ENCODE measurements at regions not wholly inside any gene's neighbourhood (a gene's known extent, or its start where the extent isn't known, plus 50 kb on each side); places are given as distances from the start of the nearest gene placed in this dataset.
"Not testable (repeated sequence)": the region's sequence is repeated elsewhere in the genome, so short reads cannot be mapped to it uniquely, and the experiment has no call there.

DNA sequence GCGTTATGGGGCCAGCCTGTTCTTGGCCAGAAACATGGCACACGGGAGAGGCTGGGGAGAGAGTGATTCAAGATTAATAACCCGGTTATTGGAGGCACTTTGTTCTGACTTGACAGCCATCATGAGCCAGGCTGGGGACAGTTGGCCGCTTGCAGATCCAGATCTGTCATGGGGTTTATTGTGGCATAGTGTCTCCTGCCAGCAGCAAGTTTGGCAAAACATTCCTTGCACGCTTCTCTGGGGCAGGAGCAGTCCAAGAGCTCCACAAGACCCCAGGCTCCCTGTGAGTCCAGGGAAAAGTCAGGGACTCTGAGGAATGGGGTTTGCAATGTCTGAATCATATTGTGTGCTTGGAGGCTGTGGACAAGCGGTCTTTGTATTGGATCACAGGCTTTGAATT lies 270.4 kb downstream of the MIAT start:
- no peak for DNase-seq (ENCODE audit: low read depth)

- no peak for DNase-seq (ENCODE audit: low read depth)
Observed at GRCh38 chr22:26931471-26931870, 274.1 kb downstream of the MIAT start.

- no peak for DNase-seq (ENCODE audit: low read depth)
Observed at GRCh38 chr22:26933105-26933590, 275.8 kb downstream of the MIAT start.

DNA sequence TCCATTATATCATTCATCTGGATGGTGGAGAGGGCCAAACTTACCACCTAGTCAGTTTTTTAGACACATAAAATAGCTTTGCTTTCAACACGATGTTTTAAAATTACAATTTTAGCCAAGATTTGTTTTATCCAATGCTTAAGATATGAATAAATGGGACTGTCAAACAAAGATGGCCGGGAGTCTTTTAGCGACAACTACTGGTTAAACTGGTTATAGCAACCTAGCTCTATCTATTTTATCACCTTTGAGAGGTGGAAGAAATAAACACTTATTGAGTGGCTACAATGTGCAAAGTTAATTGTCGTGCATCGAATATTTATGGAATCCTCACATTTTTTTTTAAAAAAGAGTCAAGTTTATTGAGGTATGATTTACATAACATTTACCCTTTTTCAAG lies 279.8 kb downstream of the MIAT start:
- no peak for DNase-seq (ENCODE audit: low read depth)

- no peak for DNase-seq (ENCODE audit: low read depth)
Observed at GRCh38 chr22:26939466-26939865, 282.1 kb downstream of the MIAT start.

DNA sequence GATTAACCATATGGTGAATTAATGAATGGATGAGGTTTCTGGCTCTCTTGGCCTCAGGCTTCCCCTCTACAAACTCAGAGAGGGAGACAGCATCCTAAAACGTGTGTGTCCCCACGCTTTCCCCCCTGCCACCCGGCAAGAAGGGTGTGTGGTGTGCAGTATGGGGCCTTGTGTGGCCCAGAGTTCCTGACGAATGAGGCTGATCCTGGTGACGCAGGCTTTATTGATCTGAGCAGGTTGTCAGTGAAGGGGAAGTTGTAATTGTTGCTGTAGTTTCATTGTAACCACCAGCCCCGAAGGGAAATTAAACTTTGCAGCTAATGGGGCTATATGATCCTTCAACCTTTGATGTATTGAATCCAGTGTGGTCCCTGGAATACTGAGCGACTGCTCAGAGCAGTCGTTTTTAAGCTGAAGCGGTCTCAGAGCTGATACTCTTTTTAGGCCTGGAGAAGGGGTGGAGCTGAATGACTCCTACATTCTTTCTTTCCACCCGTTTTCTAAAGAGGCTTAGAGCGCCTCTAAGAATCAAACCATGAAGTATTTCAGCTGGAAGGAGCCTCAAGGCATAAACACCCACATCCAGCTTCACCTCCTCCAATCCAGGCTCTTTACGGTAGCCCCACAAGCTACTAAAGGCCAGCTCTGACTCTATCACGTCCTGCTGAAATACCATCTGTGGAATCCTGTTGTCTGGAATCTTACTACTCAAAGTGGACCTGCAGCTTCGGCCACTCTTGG lies 284.7 kb downstream of the MIAT start:
- DNase-seq (ENCODE audit: low read depth), result no peak

DNA sequence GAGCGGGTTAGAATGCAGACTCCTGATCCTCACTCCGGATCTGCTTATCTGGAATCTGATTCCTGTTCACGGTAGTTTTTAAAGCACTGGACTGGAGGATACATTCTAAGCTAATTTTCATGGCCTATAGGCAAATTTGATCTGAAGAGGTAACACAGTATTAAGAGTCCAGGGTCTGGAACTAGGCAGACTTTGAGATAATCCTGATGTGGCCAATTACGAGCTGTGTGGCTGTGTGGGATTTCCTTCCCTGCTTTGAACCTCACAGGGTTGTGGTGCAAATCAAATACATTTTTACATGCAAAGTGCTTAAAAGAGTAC lies 285.2 kb downstream of the MIAT start:
- DNase-seq (ENCODE audit: low read depth), result no peak

DNA sequence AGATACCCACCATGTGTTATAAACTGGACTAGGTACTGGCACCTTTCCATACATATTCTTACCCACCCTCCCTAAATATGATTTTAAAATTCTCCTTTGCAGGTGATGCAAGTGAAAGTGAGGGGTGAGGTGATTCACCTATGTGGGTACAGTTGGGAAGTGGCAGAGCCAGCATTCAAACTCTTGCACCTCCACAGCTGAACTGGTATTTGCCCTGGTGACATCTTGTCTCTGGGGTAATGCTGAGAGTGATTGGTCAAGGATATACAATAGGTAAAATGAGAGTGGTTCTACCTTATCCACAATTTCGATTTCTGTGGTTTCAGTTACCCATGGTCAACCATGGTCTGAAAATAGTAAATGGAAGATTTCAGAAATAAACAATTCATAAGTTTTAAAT lies 288.2 kb downstream of the MIAT start:
- no peak for DNase-seq (ENCODE audit: low read depth)

DNA sequence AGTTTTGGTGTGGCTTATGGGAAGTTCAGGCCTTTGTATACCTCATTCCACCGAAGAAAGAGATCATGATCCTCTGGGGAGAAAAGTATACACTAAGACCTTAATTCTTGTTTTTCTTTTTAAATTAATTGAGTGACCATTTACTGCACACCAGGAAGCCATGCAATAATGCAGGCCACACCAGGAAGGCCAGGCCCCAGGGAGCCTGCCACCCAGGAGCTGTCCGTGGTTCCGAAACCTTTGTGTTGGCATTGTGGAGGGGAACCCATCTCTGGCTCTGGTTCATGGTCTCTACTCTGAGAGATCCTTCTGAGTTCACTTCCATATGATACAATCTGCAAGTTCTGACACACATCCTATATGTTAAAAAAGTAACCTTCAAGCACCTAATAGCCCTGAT lies 291.8 kb downstream of the MIAT start:
- no peak for DNase-seq (ENCODE audit: low read depth)

DNA sequence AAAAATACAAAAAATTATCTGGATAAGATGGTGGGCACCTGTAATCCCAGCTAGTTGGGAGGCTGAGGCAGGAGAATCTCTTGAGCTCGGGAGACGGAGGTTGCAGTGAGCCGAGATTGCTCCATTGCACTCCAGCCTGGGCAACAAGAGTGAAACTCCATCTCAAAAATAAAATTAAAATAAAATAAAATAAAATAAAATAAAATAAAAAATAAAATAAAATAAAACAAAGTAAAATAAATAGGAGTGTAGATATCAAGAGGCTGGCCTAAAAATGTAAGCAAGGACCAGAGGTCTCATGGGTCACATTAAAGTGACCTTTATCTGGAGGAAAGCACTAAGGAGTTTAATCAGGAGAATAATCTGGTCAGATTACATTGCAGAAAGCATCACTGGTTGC lies 293.8 kb downstream of the MIAT start:
- DNase-seq (ENCODE audit: low read depth), result not testable (repeated sequence)

GRCh38 chr22:26952004-26952403 lies 294.6 kb downstream of the MIAT start:
- DNase-seq (ENCODE audit: low read depth), result no peak

DNA sequence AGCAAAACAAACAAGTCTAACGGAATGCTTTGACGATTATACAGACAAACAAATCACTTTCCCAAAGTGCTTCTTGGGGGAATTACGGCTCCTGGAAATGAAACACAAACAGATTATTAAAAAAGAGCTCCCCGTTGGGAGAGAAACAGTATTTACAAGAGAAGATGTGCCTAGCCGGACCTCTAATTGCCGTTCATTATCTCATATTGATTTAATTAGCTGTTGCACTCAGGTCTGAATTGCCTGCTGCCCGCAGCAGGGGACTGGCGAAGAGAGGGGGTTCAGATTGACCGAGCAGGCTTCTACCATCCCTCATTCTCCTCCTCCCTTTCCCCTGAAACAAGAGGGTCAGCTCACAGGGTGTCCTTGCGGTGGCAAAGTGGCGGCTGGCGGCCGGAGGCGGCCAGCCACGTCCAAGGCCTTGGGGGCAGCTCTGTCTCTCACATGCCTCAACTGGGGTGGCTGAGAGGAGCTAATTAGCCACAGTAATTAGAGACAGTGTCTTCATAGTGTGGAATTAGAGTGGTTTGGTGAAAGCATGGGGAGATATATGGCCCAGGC lies 295.1 kb downstream of the MIAT start:
- no peak for DNase-seq (ENCODE audit: low read depth)

DNA sequence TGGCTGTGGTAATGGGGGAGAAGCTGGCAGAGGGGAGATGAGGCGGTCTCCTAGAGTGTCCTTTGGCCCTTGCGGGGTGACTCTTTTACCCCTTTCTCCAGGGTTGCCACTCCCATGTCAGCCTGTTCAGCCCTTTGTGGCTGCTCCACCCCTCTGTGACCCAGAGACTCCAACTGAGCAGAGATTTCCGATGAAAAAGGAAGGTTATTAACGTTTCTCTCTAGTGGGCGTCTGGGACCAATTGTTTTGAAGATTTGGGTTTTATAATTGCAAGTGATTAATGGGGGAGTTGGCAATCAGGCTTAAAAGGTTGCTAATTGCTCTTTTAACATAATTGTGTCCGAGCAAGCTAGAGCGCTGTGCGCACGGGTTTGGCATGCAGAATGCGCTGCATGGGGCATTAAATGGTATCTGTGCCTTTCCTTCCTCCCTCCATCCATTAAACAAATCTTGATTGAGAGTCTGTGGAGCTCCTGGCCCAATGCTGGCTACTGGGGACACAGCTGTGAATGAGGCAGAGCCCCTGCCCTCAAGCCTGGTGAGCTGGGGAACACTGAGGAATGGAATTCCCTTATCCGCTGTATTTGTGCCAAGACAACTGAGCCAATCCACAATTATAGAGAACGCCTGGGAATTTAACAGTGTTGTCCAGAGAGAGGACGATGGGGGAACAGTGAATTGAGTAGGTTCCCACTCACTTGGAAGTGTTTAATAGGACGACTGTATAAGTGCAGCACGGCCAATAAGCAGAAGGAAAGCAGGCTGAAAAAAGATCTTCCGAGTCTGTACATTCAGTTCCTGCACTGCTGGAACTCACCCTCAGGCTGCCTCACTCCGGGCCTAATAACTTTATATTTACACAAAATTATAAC lies 295.9 kb downstream of the MIAT start:
- no peak for DNase-seq (ENCODE audit: low read depth)

GRCh38 chr22:26956371-26956770 lies 299.0 kb downstream of the MIAT start:
- no peak for DNase-seq (ENCODE audit: low read depth)

DNA sequence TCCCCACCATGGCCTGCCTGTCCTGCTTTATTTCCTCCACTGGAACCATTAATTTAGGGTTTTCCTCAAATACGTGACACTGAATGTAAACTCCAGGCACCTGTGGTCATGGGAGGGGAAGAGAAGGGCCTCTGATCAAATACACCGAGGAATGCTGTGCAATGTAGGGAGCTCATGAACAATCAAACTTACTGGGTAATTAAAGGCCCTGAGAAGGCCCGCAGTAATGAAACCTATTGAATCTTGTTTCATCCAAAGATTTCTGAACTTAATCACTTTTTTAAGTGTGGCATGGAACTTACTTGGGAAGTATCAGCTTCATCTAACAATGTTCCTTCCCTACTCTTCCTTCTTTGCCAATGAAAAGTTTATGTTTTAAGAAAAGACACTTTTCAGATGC lies 299.8 kb downstream of the MIAT start:
- DNase-seq (ENCODE audit: low read depth), result no peak

DNA sequence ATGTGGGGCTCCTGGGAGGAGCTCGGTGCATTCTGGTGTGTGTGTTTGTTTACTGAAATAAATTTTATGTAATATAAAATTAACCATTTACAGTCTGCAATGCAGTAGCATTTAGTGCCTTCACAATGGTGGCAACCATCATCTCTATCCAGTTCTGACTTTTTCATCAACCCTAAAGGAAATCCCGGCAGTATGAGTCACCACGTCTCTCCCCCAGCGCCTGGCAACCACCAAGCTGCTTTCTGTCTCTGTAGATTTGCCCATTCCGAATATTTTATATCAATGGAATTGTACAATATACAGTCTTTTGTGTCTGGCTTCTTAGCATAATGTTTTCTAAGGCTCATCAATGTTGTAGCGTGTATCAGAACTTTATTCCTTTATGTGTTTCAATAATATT lies 300.5 kb downstream of the MIAT start:
- DNase-seq (ENCODE audit: low read depth), result no peak

DNA sequence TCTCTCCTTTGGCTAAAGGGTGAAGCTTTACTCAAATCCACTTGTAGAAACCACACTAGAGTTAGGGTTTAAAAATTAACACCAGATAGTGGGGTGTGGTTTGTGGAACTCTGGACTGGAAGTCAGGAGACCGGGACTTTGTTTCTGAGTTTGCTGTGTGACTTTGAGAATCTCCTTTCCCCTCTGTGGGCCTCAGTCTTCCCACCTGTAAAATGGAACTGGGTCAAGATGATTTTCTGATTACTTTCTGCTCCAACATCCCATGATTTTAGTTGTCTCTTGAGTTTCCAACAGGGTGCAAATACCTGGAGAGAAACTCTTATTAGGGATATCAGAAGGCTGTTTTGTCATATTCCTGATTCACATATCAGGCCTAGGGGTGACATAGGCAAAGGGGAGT lies 301.0 kb downstream of the MIAT start:
- DNase-seq (ENCODE audit: low read depth), result no peak

DNA sequence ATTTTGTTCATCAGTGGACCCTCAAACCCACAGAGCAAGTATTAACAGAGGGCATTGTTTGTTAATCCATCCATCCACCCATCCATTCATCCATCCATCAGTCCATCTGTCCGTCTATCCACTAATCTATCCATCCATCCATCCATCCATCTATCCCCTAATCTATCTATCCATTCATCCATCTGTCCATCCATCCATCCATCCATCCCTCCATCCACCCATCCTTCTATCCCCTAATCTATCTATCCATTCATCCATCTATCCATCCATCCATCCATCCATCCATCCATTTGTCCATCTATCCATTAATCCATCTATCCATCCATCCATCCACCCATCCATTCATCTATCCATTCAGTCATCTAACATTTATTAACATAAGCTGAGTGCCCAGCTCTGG lies 307.3 kb downstream of the MIAT start:
- no peak for DNase-seq (ENCODE audit: low read depth)

DNA sequence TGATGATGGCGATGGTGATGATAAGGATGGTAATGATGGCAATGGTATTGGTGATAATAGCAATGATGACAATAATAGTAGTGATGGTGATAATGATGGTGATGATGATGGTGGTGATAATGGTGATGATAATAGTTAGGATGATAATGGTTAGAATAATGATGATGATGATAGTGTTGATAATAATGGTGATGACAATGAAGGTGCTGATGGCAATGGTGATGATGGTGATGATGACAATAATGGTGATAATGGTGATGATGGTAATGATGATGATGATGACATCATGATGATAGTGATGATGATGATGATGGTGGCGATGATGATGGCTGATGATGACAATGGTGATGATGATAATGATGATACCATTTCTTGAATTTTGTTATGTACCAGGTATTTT lies 309.9 kb downstream of the MIAT start:
- no peak for DNase-seq (ENCODE audit: low read depth)

DNA sequence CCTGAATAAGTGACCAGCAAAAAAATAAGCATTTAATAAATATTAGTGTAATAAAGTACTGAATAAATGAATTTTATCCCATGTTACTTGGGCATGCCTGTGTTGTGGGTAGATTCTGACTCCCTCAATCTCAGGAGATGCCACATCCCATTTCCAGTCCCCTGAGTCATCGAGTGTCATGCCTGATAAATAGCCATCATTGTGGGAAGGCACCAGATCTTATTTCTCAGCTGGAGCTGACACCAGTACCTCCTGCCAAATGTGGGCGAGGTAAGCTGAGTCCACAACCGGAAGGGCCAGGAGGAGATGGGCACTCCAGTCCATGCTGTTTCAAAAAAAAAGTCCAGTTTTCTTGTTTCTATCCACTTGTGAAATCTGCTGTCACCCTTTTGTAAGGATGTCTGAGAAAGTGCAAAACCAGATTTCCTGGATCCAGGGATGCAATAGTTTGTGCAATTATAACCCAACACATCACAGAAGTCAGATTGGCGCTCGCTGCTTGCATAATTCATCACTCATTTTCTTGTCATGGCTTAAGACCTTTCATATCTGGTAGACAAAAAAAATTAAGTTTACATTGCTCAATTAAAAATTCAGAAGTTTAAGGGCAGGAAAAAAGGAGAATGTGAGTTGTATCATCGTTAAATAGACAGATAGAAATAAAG lies 311.6 kb downstream of the MIAT start:
- DNase-seq (ENCODE audit: low read depth), result no peak

DNA sequence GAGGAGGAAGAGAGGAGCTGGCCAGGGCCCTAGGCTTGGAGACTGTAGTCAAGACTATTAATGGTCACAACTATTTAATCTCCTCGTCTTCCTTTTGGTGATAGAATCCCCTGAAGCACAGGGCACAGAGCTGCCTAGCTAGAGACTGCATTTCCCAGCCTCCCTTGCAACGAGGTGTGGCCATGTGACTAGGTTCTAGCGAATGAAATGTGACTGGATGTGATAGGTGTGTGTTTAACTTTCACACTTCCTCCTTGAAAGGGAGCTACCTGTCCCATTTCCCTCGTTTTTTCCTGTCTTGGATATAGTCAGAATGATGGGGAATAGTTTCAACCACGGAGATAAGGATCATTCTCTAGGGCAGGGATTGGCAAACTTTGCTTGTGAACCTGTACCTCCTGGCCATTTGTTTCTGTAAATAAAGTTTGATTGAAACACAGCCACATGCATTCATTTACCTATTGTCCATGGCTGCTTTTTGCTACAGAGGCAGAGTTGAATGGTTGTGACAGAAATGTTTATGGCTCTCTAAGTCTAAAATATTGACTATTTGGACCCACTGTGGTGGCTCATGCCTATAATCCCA lies 313.5 kb downstream of the MIAT start:
- DNase-seq (ENCODE audit: low read depth), result no peak

- no peak for DNase-seq (ENCODE audit: low read depth)
Observed at GRCh38 chr22:26972286-26972685, 314.9 kb downstream of the MIAT start.

Measured in activated T-cell treated with anti-CD3 and anti-CD28 coated beads for 24 hours (primary cell).